Epithelial cell of prostate (primary cell): ENCODE measurements at regions not wholly inside any gene's neighbourhood (a gene's known extent, or its start where the extent isn't known, plus 50 kb on each side); places are given as distances from the start of the nearest gene placed in this dataset.

Source experiments
- DNase-seq: peaks from one replicate; pipeline ENCODE4 v3.0.0-alpha.2; 2011; ENCODE audit warnings: low read depth, low spot score
- H3K27ac ChIP-seq: fragments of 450-650 bp; 2 replicates; pipeline ENCODE4 v1.5.1; 2017; ENCODE audit warnings: mild to moderate bottlenecking

DNA sequence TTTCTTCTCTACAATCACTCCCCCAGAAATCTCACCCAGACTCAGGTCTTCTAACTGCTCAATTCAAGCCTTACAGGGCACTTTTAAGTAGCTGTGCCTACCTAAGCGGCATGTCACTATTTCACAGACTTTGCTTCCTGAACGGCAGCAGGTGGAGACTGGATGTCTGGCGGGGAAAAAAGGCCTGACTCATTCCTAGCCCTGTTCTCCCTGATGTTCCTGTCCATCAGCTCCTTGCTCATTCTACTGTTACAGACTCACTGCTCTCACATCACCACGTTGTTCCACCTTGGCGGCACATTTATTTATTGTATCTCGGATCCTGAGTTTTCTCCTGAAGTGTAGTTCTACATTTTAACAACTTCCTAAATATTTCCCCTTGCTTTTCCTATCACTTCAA, 52.6 kb upstream of the ATP11B start:
- peak overlapping the region; percentile 93 for H3K27ac ChIP-seq
- DNase-seq: peak; percentile 73

DNA sequence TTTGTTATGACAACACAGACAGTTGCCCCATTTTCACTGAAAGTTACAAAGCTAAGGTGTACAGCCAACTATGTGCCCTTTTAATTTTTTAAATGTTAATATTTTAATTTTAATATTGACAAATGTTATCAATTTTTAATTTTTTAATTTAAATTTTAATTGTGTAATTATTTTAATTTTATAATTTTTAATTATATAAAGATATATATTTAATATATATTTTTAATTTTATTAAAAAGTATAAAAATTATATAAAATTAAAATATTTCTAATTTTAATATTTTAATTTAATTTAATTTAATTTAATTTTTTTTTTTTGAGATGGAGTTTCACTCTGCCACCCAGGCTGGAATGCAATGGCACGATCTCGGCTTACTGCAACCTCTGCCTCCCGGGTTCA, 52.1 kb upstream of the ATP11B start:
- no peak for DNase-seq

More for the DNA sequence above, 52.1 kb upstream of the ATP11B start:
- H3K27ac ChIP-seq: peak overlapping the region; percentile 93
